Testis (tissue), 2 donors: ENCODE measurements at regions not wholly inside any gene's neighbourhood (a gene's known extent, or its start where the extent isn't known, plus 50 kb on each side); places are given as distances from the start of the nearest gene placed in this dataset.

Source experiments
- DNase-seq: peaks from one replicate; pipeline ENCODE4 v3.0.0-alpha.2; 2019
- H3K27ac ChIP-seq, 2 donors: fragments of 200-600 bp; sonication (generic); one replicate each; pipeline ENCODE4 v1.5.1; 2019
- H3K27me3 ChIP-seq: fragments of 200-600 bp; sonication (generic); one replicate; pipeline ENCODE4 v1.5.1; 2019
- H3K36me3 ChIP-seq: fragments of 200-600 bp; sonication (generic); one replicate; pipeline ENCODE4 v1.5.1; 2017; ENCODE audit warnings: low read depth; ENCODE audit errors: missing control alignments
- H3K4me1 ChIP-seq: fragments of 200-600 bp; sonication (generic); one replicate; pipeline ENCODE4 v1.5.1; 2019
- H3K4me3 ChIP-seq, 2 donors: fragments of 200-600 bp; sonication (generic); one replicate each; pipeline ENCODE4 v1.5.1; 2017 to 2019
- H3K9me3 ChIP-seq: fragments of 200-600 bp; sonication (generic); one replicate; pipeline ENCODE4 v1.5.1; 2017
- POLR2A ChIP-seq: fragments of 450-650 bp; IDR thresholded peaks from one replicate; pipeline ENCODE4 v1.6.1; 2017; ENCODE audit warnings: antibody characterized with exemption, mild to moderate bottlenecking, moderate library complexity
- WGBS, 2 donors: methylation state at CpG; one replicate each; pipeline ENCODE4 v1.1.5; 2018; 5-methylcytosine and 5-hydroxymethylcytosine counted together
- intact Hi-C: fragments of 100-400 bp; cut with DNase I; formaldehyde crosslinking; loops from one replicate; pipeline ENCODE4 v1.15.1; 2023; ENCODE audit warnings: low total_unique reads
- TF ChIP-seq, protein P1 (sequence below), 3 experiments: fragments of 450-650 bp in 2 of 3; fragments of 200-600 bp in 1 of 3; sonication (generic) in 1 of 3; IDR thresholded peaks; one replicate each; pipeline ENCODE4 v1.5.1; 2016 to 2019; ENCODE audit warnings: antibody characterized with exemption in 3 of 3, mild to moderate bottlenecking in 2 of 3, moderate library complexity in 1 of 3

- H3K27me3 ChIP-seq, result no peaks in the 10 kb centered on the region
- H3K36me3 ChIP-seq, result no peaks in the 10 kb centered on the region
- no peaks in the 10 kb centered on the region for H3K4me1 ChIP-seq
- H3K27ac ChIP-seq, result no peak overlapping the region
- 74 to 93% methylated on average over 2 of the region's 2 CpGs for WGBS, 2 donors
- intact Hi-C loops, result no loop called here
- no peak for DNase-seq
- H3K4me3 ChIP-seq, result no peak overlapping the region
- no peaks in the 10 kb centered on the region for H3K9me3 ChIP-seq
- no peak for TF ChIP-seq POLR2A
- TF ChIP-seq, protein P1, sequence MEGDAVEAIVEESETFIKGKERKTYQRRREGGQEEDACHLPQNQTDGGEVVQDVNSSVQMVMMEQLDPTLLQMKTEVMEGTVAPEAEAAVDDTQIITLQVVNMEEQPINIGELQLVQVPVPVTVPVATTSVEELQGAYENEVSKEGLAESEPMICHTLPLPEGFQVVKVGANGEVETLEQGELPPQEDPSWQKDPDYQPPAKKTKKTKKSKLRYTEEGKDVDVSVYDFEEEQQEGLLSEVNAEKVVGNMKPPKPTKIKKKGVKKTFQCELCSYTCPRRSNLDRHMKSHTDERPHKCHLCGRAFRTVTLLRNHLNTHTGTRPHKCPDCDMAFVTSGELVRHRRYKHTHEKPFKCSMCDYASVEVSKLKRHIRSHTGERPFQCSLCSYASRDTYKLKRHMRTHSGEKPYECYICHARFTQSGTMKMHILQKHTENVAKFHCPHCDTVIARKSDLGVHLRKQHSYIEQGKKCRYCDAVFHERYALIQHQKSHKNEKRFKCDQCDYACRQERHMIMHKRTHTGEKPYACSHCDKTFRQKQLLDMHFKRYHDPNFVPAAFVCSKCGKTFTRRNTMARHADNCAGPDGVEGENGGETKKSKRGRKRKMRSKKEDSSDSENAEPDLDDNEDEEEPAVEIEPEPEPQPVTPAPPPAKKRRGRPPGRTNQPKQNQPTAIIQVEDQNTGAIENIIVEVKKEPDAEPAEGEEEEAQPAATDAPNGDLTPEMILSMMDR (IDR thresholded peaks at IDR 0.05), result no peak
These were observed 1007.3 kb upstream of the CELF2 start for GRCh38 chr10:10010397-10010796.

DNA sequence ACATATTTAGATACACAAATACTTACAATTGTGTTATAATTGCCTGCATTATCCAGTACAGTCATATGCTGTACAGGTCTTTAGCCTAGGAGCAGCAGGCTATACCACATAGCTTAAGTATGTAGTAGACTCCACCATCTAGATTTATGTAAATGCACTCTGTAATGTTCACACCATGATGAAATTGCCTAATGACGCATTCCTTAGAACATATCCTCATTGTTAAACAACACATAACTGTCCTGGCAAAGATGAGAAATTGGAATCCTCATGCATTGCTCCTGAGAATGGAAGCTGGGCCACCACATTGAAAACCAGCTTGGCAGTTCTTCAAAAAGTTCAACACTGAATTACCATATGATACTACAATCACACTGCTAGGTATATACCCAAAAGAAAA is 1002.8 kb upstream of the CELF2 start:
- no peaks in the 10 kb centered on the region for H3K4me1 ChIP-seq
- H3K27ac ChIP-seq, result no peak overlapping the region
- H3K9me3 ChIP-seq, result no peaks in the 10 kb centered on the region
- intact Hi-C loops, result no loop called here
- no peak for DNase-seq
- TF ChIP-seq POLR2A, result no peak
- TF ChIP-seq, protein P1 (IDR thresholded peaks at IDR 0.05), result no peak
- H3K4me3 ChIP-seq, result no peak overlapping the region
- H3K27me3 ChIP-seq, result no peaks in the 10 kb centered on the region
- no peaks in the 10 kb centered on the region for H3K36me3 ChIP-seq
- 92 to 93% methylated on average over 1 of the region's 1 CpG for WGBS, 2 donors

- Histone ChIP-seq H3K4me1 (no peaks in the 10 kb centered on the region), H3K36me3 (no peaks in the 10 kb centered on the region), H3K9me3 (no peaks in the 10 kb centered on the region), H3K27ac (no peak overlapping the region), H3K4me3 (no peak overlapping the region), H3K27me3 (no peaks in the 10 kb centered on the region)
- intact Hi-C loops, result no loop called here
- DNase-seq, result no peak
- TF ChIP-seq POLR2A, result no peak
- TF ChIP-seq, protein P1 (IDR thresholded peaks at IDR 0.05), result no peak
- 73 to 84% methylated on average over 5 of the region's 5 CpGs for WGBS, 2 donors
These were observed 1000.0 kb upstream of the CELF2 start for GRCh38 chr10:10017716-10018115.

- Histone ChIP-seq H3K36me3 (no peaks in the 10 kb centered on the region), H3K4me3 (no peak overlapping the region), H3K27ac (no peak overlapping the region), H3K4me1 (no peaks in the 10 kb centered on the region), H3K9me3 (no peaks in the 10 kb centered on the region), H3K27me3 (no peaks in the 10 kb centered on the region)
- WGBS, 2 donors, result 64 to 84% methylated on average over 1 of the region's 1 CpG
- TF ChIP-seq, protein P1 (IDR thresholded peaks at IDR 0.05), result no peak
- TF ChIP-seq POLR2A, result no peak
- intact Hi-C loops, result no loop called here
- DNase-seq, result no peak
These were observed 996.7 kb upstream of the CELF2 start for GRCh38 chr10:10020945-10021344.

DNA sequence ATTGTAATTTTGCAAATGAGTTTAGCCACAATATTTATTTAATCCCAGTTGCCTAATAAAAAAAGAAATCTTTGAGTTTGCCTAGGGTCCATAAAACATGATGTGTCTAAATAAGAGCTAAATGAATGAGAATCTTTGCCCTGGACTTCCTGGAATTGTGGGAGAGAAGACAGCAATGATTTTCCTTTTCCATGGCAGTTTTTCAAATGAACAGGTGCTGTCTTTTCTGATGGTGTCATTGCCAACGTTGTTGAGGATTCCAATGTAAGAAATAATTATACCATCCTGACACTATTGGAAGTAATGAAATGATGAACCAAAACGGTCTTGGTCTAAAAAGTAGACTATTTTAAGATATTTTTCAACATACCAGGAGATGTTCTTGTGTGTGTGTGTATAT is 984.7 kb upstream of the CELF2 start:
- H3K36me3 ChIP-seq, result no peaks in the 10 kb centered on the region
- H3K4me1 ChIP-seq, result no peaks in the 10 kb centered on the region
- H3K4me3 ChIP-seq, result no peak overlapping the region
- intact Hi-C loops, result no loop called here
- no peak for DNase-seq
- H3K27me3 ChIP-seq, result no peaks in the 10 kb centered on the region
- TF ChIP-seq, protein P1 (IDR thresholded peaks at IDR 0.05), result no peak
- TF ChIP-seq POLR2A, result no peak
- no peaks in the 10 kb centered on the region for H3K9me3 ChIP-seq
- WGBS, 2 donors, result 72 to 73% methylated on average over 2 of the region's 2 CpGs
- H3K27ac ChIP-seq, result no peak overlapping the region
